Limb (tissue), 2 donors: ENCODE measurements at regions not wholly inside any gene's neighbourhood (a gene's known extent, or its start where the extent isn't known, plus 50 kb on each side); places are given as distances from the start of the nearest gene placed in this dataset.
A peak's percentile ranks its signal among the peaks of the same experiment; 100 is the strongest.
"Not testable (repeated sequence)": the region's sequence is repeated elsewhere in the genome, so short reads cannot be mapped to it uniquely, and the experiment has no call there.

ENCODE experiments used
- DNase-seq, 2 donors: peaks; one replicate each; pipeline ENCODE4 v3.0.0-alpha.2; 2016; ENCODE audit errors: extremely low spot score in 2 of 2

- no peak for DNase-seq
Measured at GRCh38 chr12:27864521-27864920, 84.5 kb upstream of the MANSC4 start.

GRCh38 chr12:27863839-27864238, 83.8 kb upstream of the MANSC4 start:
- DNase-seq: no peak

- peak; percentile 40 to 75 for DNase-seq
Measured at GRCh38 chr12:27861428-27862167, 81.6 kb upstream of the MANSC4 start.

- DNase-seq: no peak
Measured at GRCh38 chr12:27859648-27860047, 79.6 kb upstream of the MANSC4 start.

- DNase-seq: not testable (repeated sequence)
Measured at GRCh38 chr12:27857006-27857405, 77.0 kb upstream of the MANSC4 start.

GRCh38 chr12:27852742-27853141, 72.7 kb upstream of the MANSC4 start:
- no peak for DNase-seq
